Mesenteric fat pad (tissue), 1 donor: ENCODE measurements at regions not wholly inside any gene's neighbourhood (a gene's known extent, or its start where the extent isn't known, plus 50 kb on each side); places are given as distances from the start of the nearest gene placed in this dataset.

Experiments
- DNase-seq: peaks from one replicate; pipeline ENCODE4 v3.0.0-alpha.2; 2020; ENCODE audit warnings: low spot score
- donor health status: DM: yes; HTN: yes; CAD: no.

GRCh38 chr2:128681507-128681906 lies 362.8 kb upstream of the HS6ST1 start:
- DNase-seq, result no peak

- no peak for DNase-seq
These were observed 363.6 kb upstream of the HS6ST1 start for GRCh38 chr2:128682266-128682665.

GRCh38 chr2:128682729-128683284 lies 364.1 kb upstream of the HS6ST1 start:
- no peak for DNase-seq

DNA sequence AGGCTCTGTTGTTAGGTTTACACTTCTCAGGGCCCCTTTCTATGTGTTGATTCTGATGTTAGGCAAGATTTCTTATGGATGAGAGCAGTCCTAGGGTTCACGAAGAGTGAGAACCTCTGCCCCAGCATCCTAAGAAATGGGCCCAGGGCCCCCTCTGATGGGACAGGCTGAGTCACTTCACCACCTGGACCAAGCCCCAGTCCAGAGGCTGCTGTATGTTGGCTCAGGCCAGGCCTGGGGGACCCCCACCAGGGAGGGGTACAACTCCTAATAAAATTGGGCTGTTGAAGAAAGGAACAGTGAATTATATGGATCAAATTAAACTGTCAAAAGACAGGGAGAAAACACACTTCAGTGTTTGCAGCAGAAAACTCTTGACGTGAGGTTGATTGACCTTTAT lies 365.9 kb upstream of the HS6ST1 start:
- peak; percentile 68 for DNase-seq

- DNase-seq, result peak; percentile 77
These were observed 367.3 kb upstream of the HS6ST1 start for GRCh38 chr2:128685841-128686496.

GRCh38 chr2:128686497-128686859 lies 367.8 kb upstream of the HS6ST1 start:
- no peak for DNase-seq

- DNase-seq, result peak; percentile 67
These were observed 368.4 kb upstream of the HS6ST1 start for GRCh38 chr2:128686881-128687555.

- DNase-seq, result no peak
These were observed 368.9 kb upstream of the HS6ST1 start for GRCh38 chr2:128687565-128687964.

GRCh38 chr2:128689971-128690370 lies 371.3 kb upstream of the HS6ST1 start:
- no peak for DNase-seq

GRCh38 chr2:128690431-128690830 lies 371.8 kb upstream of the HS6ST1 start:
- DNase-seq, result no peak

GRCh38 chr2:128690869-128691268 lies 372.2 kb upstream of the HS6ST1 start:
- DNase-seq, result no peak

DNA sequence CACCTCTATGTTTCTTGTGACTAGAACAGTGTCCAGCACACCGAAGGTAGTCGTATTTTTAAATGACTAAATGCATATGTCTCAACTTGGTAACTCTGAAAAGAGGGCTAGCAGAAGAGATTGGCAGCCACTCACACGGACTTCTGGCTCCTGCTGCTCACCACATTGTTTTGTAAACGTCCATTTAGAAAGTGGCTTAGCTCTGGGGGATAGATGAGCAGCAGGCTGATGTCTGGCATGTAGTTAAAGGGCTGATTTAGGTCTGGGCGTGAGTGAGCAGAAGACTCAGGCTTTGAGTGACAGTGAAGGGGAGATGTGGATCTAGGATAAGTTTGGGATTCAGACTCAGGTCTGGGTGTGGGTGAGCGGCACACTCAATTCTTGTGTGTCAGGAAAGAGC lies 372.9 kb upstream of the HS6ST1 start:
- DNase-seq, result no peak

GRCh38 chr2:128692895-128693742 lies 374.5 kb upstream of the HS6ST1 start:
- peak; percentile 73 for DNase-seq

DNA sequence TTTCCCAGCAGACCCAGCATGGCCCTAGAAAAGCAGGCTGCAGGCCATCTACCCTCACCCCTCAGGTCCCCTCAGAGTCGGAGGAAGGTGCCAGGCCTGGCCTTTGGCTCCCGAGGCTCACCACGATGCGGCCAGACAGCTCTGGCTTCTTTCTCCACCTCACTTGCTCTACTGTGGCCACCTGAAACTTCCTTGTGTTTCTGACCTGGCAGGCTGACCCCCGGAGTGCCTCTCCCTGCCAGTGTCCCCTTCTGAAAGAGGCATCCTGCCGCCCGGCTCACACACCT lies 375.0 kb upstream of the HS6ST1 start:
- DNase-seq, result no peak

DNA sequence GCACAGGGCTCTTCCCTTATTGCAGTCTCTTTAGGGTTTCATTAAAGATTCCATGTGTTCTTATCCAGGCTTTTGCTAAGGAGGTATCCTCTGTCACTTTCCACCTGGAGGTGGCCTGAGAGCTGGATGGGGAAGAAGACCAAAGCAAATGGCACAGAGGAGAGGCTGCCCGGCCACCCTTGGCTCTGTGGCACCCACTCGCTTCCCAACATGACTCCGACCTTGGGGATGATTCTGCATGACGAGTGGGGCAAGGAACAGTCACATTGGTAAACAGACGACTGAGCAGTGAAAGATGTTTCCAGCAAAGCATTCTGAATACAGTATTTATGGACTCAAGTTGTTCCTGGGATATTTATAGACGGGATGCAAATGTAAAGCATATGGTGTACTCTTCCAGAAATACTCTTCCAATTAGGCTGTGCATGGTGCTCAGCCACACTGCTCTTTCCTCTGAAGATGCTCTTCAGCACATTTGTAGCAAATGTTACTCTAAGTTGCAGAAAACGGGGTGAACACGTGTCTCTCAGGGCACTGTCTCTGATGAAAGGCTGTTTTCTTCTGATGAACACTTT lies 377.1 kb upstream of the HS6ST1 start:
- DNase-seq, result no peak

DNA sequence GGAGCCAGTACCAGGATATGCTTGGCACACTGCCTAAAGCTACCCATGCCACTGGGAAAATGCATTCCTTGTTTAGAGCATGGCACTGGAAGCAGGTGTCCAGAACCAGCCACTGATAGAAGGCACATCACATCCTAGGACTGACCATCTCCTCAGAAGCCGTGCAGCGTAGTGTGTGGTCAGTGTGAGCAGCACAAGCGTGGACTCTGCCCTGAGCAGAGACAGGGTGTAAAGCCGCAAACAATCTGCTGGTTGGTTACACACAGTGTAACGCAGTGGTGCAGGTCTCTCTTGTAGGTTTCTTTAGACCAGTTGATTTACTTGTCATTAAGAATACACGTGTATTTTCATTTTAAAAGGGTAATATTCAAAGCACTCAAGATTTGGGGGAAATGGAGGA lies 377.8 kb upstream of the HS6ST1 start:
- no peak for DNase-seq

DNA sequence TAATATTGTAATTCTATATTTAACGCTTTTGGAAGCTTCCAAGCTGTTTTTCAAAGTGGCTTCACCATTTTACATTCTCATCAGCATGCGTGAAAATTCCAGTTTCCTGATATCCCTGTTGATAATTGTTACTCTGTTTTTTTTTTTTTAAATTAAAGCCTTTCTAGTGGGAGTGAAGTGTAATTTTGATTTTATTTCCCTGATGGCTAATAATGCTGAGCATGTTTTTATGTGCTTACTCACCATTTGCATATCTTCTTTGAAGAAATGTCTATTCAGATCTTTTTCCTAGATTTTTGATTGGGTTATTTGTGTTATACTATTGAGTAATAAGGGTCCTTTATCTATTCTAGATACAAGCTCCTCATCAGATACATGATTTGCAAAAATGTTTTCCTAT lies 382.8 kb upstream of the HS6ST1 start:
- DNase-seq, result no peak

- no peak for DNase-seq
These were observed 383.9 kb upstream of the HS6ST1 start for GRCh38 chr2:128702616-128703015.

- no peak for DNase-seq
These were observed 389.6 kb upstream of the HS6ST1 start for GRCh38 chr2:128708106-128708816.

DNA sequence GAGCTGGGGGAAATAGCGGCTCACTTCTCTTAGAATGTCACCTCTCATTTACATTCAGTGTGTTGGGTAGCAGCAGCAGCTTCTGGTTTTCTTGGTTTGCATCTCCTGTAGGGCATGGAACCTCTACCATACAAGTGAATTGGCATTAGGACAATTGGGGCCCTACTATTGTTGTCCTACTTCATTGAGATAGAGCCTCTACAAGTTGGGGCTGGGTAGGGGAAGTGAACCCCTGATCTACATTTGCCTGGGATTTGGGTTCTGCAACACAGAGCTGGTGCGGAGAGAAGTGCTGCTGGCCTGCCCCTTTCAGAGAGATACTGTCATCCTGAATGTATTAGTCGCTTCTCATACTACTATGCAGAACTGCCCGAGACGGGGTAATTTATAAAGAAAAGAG lies 391.6 kb upstream of the HS6ST1 start:
- DNase-seq, result no peak

DNA sequence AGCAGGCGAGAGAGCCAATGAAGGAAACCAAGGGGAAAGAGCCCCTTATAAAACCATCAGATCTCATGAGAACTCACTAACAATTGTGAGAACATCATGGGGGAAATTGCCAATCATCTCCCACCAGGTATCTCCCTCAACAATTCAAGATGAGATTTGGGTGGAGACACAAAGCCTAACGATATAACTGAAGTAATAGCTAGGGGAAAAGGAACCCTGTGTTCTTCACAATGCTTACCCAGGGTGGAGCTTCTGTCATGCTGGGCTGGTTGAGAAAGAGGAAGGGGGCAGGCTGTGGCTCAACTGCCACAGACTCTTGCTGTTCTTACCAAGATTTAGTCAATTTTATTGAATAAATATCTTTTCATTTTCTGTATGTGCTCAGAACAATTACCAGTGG lies 392.1 kb upstream of the HS6ST1 start:
- DNase-seq, result no peak
